ENCODE measurements at regions not wholly inside any gene's neighbourhood (a gene's known extent, or its start where the extent isn't known, plus 50 kb on each side); places are given as distances from the start of the nearest gene placed in this dataset.

DNA sequence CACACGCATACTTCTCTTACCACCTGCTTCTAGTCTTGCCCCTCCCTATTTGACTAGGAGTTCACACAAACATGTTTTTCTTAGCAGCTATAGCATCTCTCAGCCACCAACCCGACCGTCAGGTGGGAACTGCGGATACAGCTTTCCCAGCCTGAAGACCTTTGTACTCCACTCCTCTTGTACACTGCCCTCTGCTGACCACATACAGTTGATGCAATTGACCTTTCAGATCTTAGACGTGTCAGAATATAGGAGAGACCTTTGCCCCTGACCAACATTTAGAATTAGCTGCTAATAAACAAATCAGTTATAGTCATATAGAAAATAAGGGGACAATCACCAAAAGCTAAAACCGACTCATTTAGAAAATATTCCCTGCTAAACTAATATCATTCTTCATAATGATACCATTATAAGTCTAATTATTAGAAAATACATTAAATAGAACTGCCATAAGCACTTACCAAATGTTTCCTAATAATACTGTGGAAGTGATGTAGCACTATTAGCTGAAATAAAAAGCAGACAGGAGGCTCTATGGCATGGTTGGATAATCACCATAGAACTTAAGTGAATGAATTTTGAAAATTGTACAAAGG, 208.4 kb downstream of the RAD51AP2 start:
- Mint-ChIP-seq H3K27me3 (ENCODE audit: low read depth) (peaks cover 11% of the 10 kb centered on the region), H3K9me3 (no peaks in the 10 kb centered on the region), H3K27ac (no peak overlapping the region), H3K36me3 (ENCODE audit: low read depth) (no peaks in the 10 kb centered on the region), H3K4me1 (ENCODE audit: low read depth) (peaks cover 12% of the 10 kb centered on the region), H3K4me3 (no peak overlapping the region)
- no peak for DNase-seq (ENCODE audit: low spot score)

DNA sequence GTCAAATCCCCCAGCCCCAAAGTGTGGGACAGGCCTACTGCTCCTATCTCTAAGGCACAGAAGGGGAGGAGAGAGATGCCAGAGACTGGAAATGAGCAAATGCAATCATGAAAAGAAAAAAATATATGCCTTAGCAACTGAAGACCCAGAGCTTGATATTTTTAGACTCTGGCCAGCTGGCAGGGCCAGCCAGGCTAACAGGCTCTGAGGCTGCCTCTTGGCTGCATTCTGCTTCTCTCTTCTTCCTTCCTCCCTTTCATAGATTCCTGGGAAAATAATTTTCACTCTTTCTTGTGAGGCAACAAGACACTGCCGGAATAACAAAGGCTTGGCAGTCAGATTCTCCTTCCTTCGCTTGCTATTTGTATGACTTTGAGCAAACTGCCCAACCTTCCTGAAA, 209.1 kb downstream of the RAD51AP2 start:
- Mint-ChIP-seq H3K27ac (no peak overlapping the region), H3K4me3 (no peak overlapping the region), H3K27me3 (ENCODE audit: low read depth) (peaks cover 8% of the 10 kb centered on the region), H3K9me3 (no peaks in the 10 kb centered on the region), H3K4me1 (ENCODE audit: low read depth) (peaks cover 12% of the 10 kb centered on the region), H3K36me3 (ENCODE audit: low read depth) (no peaks in the 10 kb centered on the region)
- no peak for DNase-seq (ENCODE audit: low spot score)

DNA sequence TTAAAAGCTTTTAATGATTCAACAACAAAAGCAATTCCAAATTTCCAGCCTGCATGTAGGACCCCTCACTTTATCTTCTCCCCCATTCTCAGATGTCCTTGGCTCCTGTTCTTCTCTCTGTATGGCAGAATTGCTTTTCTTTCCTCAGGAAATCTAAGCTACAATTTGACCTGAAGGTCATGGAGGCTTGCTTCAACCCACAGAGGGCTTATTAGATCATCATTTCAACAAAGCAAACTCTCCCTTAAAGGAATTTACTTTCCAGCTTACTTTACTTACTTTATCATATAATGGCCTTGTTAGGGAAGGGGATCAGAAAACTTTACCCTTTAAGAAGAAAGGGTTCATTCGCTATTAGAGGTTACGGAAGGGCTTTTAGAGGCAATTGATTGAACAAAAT, 211.5 kb downstream of the RAD51AP2 start:
- H3K4me1 Mint-ChIP-seq (ENCODE audit: low read depth), result peaks cover 5% of the 10 kb centered on the region
- peaks cover 2% of the 10 kb centered on the region for H3K27me3 Mint-ChIP-seq (ENCODE audit: low read depth)
- no peak overlapping the region for H3K4me3 Mint-ChIP-seq
- H3K36me3 Mint-ChIP-seq (ENCODE audit: low read depth), result no peaks in the 10 kb centered on the region
- DNase-seq (ENCODE audit: low spot score), result no peak
- H3K9me3 Mint-ChIP-seq, result no peaks in the 10 kb centered on the region
- H3K27ac Mint-ChIP-seq, result no peak overlapping the region

DNA sequence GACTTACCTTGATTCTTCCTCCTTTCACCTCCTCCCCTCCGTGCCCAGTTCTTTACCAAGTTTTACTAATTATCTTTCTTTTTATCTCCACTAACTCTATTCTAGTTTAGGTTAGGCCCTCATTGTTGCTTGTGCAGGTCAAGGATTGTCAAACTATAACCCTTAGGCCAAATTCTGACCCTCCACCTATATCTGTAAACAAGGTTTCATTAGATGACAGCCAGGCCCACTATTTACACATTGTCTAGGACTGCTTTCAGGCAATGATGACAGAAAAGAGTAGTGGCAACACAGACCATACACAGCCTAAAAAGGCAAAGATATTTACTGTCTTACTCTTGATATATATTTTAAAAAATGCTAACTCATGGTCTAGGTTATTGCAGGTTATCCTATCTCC, 212.0 kb downstream of the RAD51AP2 start:
- no peaks in the 10 kb centered on the region for H3K36me3 Mint-ChIP-seq (ENCODE audit: low read depth)
- H3K9me3 Mint-ChIP-seq, result no peaks in the 10 kb centered on the region
- H3K4me3 Mint-ChIP-seq, result no peak overlapping the region
- DNase-seq (ENCODE audit: low spot score), result no peak
- H3K4me1 Mint-ChIP-seq (ENCODE audit: low read depth), result peaks cover 2% of the 10 kb centered on the region
- H3K27me3 Mint-ChIP-seq (ENCODE audit: low read depth), result peaks cover 1% of the 10 kb centered on the region
- no peak overlapping the region for H3K27ac Mint-ChIP-seq

DNA sequence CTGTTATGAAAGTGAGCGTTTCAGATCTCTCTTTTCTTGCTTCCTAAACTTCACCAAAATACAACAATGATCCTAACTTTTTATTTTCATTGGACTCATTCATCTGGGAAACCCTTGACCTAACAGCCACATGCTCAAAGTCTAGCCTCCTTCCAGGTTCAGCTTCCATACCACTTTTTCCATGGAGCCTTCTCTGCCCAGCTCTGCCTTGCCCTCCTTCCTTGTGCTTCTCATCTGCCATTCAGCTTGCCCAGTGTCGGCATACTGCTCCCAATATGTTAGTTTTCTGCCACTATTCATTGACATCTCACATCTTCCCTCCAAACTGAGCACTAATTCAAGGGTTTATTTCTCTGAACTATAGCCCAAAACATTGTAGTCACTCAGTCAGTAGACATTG, 214.7 kb downstream of the RAD51AP2 start:
- H3K27ac Mint-ChIP-seq, result no peak overlapping the region
- no peaks in the 10 kb centered on the region for H3K4me1 Mint-ChIP-seq (ENCODE audit: low read depth)
- H3K27me3 Mint-ChIP-seq (ENCODE audit: low read depth), result no peaks in the 10 kb centered on the region
- DNase-seq (ENCODE audit: low spot score), result no peak
- H3K9me3 Mint-ChIP-seq, result no peaks in the 10 kb centered on the region
- no peaks in the 10 kb centered on the region for H3K36me3 Mint-ChIP-seq (ENCODE audit: low read depth)
- no peak overlapping the region for H3K4me3 Mint-ChIP-seq

DNA sequence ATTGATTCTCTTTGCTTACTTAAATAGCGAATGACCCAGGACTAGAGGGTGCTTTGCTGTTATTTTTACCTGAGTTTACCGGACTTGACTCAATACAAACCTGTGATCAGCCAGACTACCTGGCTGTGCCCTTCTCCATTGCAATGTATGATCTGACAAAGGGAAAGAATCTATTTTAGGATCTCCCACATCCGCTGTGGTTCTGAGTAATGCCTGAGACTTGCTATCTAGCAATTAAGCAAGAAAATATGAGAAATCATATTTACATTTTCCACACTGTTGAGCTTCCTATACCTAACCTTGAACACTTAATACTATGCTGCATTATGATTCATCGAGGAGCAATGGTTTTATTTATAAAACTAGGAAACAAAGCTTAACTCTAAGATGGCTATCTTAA, 215.2 kb downstream of the RAD51AP2 start:
- H3K27me3 Mint-ChIP-seq (ENCODE audit: low read depth), result no peaks in the 10 kb centered on the region
- H3K9me3 Mint-ChIP-seq, result no peaks in the 10 kb centered on the region
- H3K36me3 Mint-ChIP-seq (ENCODE audit: low read depth), result no peaks in the 10 kb centered on the region
- no peak overlapping the region for H3K4me3 Mint-ChIP-seq
- DNase-seq (ENCODE audit: low spot score), result no peak
- no peaks in the 10 kb centered on the region for H3K4me1 Mint-ChIP-seq (ENCODE audit: low read depth)
- no peak overlapping the region for H3K27ac Mint-ChIP-seq

DNA sequence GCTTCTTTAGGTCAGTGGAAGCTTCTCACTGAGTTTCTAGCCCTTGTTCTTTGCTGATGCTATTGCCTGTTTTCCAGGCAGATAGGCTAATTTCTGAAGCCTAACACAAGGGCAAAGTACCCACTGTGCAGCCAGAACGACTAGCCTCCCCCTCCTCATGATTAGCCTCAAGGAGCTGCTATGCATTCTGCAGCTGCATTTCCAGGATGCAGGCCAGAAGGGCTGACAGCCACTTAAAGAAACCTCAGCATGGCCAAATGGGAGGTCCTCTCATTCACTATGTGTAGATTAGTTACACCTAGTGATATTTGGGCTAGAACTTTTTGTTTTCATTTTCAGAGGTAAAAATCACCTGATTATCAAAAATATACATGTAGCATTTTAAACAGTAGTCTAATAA, 216.0 kb downstream of the RAD51AP2 start:
- Mint-ChIP-seq H3K4me3 (no peak overlapping the region), H3K36me3 (ENCODE audit: low read depth) (no peaks in the 10 kb centered on the region), H3K27ac (no peak overlapping the region), H3K27me3 (ENCODE audit: low read depth) (no peaks in the 10 kb centered on the region), H3K4me1 (ENCODE audit: low read depth) (no peaks in the 10 kb centered on the region), H3K9me3 (no peaks in the 10 kb centered on the region)
- no peak for DNase-seq (ENCODE audit: low spot score)

DNA sequence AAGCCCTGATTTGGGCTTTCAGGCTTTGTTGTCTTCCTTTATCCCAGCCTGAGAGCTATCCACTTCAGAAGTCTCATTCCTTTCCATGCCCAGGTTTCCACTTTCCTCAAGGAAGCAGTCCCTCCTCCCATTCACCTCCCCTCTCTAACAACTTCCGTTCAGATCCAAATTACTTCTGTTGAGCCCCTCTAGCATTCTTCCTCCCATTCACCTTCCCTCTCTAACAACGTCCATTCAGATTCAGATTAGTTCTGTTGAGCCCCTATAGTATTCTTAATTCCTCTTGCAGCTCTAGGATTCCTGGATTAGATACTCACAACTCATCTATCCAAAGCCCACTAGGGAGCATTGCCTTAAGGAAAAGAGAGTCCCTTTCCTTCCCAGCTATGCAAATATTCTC, 216.8 kb downstream of the RAD51AP2 start:
- H3K4me3 Mint-ChIP-seq, result no peak overlapping the region
- H3K36me3 Mint-ChIP-seq (ENCODE audit: low read depth), result no peaks in the 10 kb centered on the region
- no peak for DNase-seq (ENCODE audit: low spot score)
- no peaks in the 10 kb centered on the region for H3K27me3 Mint-ChIP-seq (ENCODE audit: low read depth)
- no peaks in the 10 kb centered on the region for H3K4me1 Mint-ChIP-seq (ENCODE audit: low read depth)
- no peak overlapping the region for H3K27ac Mint-ChIP-seq
- H3K9me3 Mint-ChIP-seq, result no peaks in the 10 kb centered on the region

DNA sequence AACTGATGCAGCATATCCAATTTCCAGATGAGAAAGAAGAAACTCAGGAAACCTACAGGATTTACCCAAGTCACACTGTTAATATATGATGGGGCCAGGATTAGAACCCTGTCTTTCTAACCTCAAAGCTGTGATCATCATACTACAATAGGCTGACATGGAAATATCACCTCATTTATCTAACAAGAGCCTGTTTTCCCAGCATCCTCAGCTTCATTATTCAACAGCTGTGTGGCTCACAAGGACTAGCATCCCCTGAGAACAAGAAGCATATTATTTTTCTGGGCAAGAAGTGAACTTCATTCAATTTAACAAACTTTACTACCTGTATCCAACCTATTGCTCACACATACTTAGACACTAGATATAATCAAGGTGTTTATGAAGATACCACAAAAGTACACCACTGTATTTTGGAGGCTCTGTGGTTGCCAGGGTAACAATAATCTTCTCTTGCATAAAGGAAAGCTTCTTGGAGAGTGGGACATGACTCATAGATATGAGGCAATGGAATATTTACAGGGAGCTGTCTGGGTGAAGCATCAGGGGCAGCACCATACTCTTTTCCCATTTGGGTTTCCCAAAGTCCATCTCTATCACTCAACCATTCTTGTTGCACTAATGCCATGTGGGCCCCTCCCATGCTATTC, 218.2 kb downstream of the RAD51AP2 start:
- Mint-ChIP-seq H3K4me3 (no peak overlapping the region), H3K4me1 (ENCODE audit: low read depth) (no peaks in the 10 kb centered on the region), H3K27me3 (ENCODE audit: low read depth) (no peaks in the 10 kb centered on the region), H3K27ac (no peak overlapping the region), H3K36me3 (ENCODE audit: low read depth) (no peaks in the 10 kb centered on the region), H3K9me3 (no peaks in the 10 kb centered on the region)
- no peak for DNase-seq (ENCODE audit: low spot score)

DNA sequence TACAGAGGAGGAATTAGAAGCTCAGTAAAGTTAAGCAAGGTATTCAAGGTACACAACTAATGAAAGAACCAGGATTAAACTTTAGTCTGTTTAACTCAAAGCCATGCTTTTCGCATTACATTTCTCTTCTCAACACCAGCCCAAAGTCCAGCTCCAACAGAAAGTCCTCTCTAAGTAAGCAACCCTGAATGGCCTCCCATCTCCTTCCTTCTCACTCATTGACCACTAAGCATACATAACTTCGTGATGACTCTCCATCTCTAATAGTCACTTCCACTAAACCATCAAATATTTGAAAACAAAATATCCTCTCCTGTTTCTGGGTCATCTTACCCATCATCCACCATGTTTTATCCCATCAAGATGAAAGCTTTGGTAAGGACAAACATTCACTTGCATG, 219.8 kb downstream of the RAD51AP2 start:
- no peak overlapping the region for H3K27ac Mint-ChIP-seq
- DNase-seq (ENCODE audit: low spot score), result no peak

DNA sequence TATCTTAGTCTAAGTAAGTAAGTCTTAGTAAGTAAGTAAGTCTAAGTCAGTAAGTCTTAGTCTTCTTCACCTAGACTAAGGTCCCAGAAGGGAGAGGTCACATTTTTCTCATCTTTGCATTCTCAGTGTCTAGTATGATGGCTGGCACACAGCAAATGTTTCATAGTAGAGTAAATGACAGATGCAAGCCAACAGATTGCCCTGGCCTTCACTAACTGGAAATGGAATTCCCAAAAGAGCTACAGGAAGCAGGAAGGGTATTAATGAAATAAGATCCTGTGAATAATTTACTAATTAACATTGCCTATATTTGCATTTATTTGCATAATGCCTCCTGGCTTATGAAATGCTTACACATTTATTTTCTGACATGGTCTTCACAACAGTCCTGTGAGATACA, 221.6 kb downstream of the RAD51AP2 start:
- H3K36me3 Mint-ChIP-seq (ENCODE audit: low read depth), result no peaks in the 10 kb centered on the region
- no peaks in the 10 kb centered on the region for H3K9me3 Mint-ChIP-seq
- no peaks in the 10 kb centered on the region for H3K27me3 Mint-ChIP-seq (ENCODE audit: low read depth)
- no peak for DNase-seq (ENCODE audit: low spot score)
- no peaks in the 10 kb centered on the region for H3K4me1 Mint-ChIP-seq (ENCODE audit: low read depth)
- H3K4me3 Mint-ChIP-seq, result no peak overlapping the region
- no peak overlapping the region for H3K27ac Mint-ChIP-seq

More for the DNA sequence above, 219.8 kb downstream of the RAD51AP2 start:
- Mint-ChIP-seq H3K36me3 (ENCODE audit: low read depth) (no peaks in the 10 kb centered on the region), H3K9me3 (no peaks in the 10 kb centered on the region), H3K4me3 (no peak overlapping the region), H3K27me3 (ENCODE audit: low read depth) (no peaks in the 10 kb centered on the region), H3K4me1 (ENCODE audit: low read depth) (no peaks in the 10 kb centered on the region)

DNA sequence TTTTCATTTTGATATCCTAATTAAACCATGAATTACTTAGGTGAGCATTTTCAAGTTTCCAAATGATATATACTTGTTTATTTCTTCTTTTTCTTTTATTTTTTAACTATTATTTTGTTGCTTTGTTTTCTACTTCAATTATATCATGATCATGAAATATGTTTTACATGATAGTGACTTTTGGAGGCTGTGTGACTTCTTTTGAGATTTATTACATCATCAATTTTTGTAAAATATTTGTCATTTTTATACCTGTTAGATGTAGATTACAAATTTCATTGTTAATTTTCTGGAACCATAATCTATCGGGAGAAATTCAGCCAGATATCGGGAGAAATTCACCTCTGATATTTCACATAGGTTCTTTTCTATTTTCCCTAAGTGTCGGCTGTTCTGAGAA, 228.6 kb downstream of the RAD51AP2 start:
- Mint-ChIP-seq H3K4me3 (no peak overlapping the region), H3K27ac (no peak overlapping the region), H3K4me1 (ENCODE audit: low read depth) (no peaks in the 10 kb centered on the region), H3K27me3 (ENCODE audit: low read depth) (no peaks in the 10 kb centered on the region), H3K36me3 (ENCODE audit: low read depth) (no peaks in the 10 kb centered on the region), H3K9me3 (no peaks in the 10 kb centered on the region)
- DNase-seq (ENCODE audit: low spot score), result no peak

DNA sequence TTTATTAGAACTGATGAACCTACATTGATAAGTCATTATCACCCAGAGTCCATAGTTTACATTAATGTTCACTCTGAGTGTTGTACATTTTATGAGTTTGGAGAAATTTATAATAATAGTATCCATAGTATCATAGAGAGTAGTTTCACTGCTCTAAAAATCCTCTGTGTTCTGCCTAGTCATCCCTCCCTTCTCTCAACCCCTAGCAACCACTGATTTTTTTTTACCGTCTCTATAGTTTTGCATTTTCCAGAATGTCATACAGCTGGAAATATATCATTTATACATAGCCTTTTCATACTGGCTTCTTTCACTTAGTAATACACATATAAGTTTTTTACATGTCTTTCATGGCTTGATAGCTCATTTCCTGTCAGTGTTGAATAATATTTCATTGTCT, 231.1 kb downstream of the RAD51AP2 start:
- Mint-ChIP-seq H3K36me3 (ENCODE audit: low read depth) (no peaks in the 10 kb centered on the region), H3K27me3 (ENCODE audit: low read depth) (no peaks in the 10 kb centered on the region), H3K27ac (no peak overlapping the region), H3K4me3 (no peak overlapping the region), H3K9me3 (no peaks in the 10 kb centered on the region), H3K4me1 (ENCODE audit: low read depth) (no peaks in the 10 kb centered on the region)
- DNase-seq (ENCODE audit: low spot score), result no peak

DNA sequence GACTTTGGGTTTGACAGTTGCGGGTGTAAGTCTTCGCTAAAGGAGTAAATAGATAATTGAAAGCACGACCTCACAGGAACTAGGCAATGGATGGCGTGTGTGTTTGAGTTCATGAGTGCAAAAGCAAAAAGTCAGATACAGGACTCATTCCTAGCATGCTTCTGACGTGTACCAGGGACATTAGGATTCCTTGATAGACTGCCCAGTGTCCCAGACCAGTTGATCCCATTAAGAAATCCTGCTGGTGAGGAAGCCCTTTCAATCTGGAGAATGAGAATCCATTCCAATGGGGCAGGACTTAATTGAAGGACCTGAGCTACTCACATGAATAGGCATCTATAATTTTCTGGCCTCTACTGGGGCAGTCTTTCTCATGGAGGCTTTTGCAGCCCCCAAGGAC, 235.4 kb downstream of the RAD51AP2 start:
- Mint-ChIP-seq H3K36me3 (ENCODE audit: low read depth) (no peaks in the 10 kb centered on the region), H3K9me3 (no peaks in the 10 kb centered on the region), H3K27me3 (ENCODE audit: low read depth) (no peaks in the 10 kb centered on the region), H3K4me1 (ENCODE audit: low read depth) (no peaks in the 10 kb centered on the region), H3K4me3 (no peak overlapping the region), H3K27ac (no peak overlapping the region)
- DNase-seq (ENCODE audit: low spot score), result no peak

DNA sequence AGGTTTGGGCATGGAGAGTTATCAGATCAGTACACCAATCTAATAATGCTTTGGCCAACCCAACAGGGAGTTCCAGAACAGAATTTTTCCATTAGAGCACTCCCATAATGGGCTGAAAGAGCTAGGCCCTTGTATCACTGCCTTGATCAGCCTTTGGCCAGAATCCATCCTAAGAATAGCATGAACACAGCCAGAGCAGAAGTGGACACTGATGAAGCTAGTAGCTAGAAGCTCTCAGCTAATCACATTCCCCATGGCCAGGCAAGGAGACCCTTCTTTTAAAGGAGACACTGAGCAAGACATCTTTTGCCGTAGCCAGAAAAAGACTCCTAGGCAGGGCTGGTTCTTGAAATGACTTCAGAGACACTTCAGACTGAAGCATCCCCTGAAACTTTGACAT, 236.0 kb downstream of the RAD51AP2 start:
- DNase-seq (ENCODE audit: low spot score), result no peak
- Mint-ChIP-seq H3K9me3 (no peaks in the 10 kb centered on the region), H3K4me3 (no peak overlapping the region)

More for the DNA sequence above, 236.0 kb downstream of the RAD51AP2 start:
- Mint-ChIP-seq H3K4me1 (ENCODE audit: low read depth) (no peaks in the 10 kb centered on the region), H3K27me3 (ENCODE audit: low read depth) (no peaks in the 10 kb centered on the region), H3K36me3 (ENCODE audit: low read depth) (no peaks in the 10 kb centered on the region), H3K27ac (no peak overlapping the region)
